ENCODE measurements at regions not wholly inside any gene's neighbourhood (a gene's known extent, or its start where the extent isn't known, plus 50 kb on each side); places are given as distances from the start of the nearest gene placed in this dataset.

GRCh38 chr1:22380024-22380785, 71.4 kb upstream of the ZBTB40 start:
- Histone ChIP-seq H3K4me2 (ENCODE audit: low read depth, low read length) (no peak overlapping the region), H3K79me2 (ENCODE audit: low read length) (no peaks in the 10 kb centered on the region), H3K4me1 (ENCODE audit: low read length) (no peaks in the 10 kb centered on the region), H3K4me3 (ENCODE audit: low read length) (no peak overlapping the region), H3K27me3 (replicated peaks; ENCODE audit: insufficient read depth, low read length) (peaks cover 100% of the 10 kb centered on the region), H2AFZ (ENCODE audit: low read length) (no peak overlapping the region), H3F3A (ENCODE audit: insufficient read depth, low read length) (no peaks in the 10 kb centered on the region), H3K36me3 (replicated peaks; ENCODE audit: insufficient read depth, low read length) (no peaks in the 10 kb centered on the region), H3K9ac (ENCODE audit: low read length) (no peak overlapping the region), H4K20me1 (ENCODE audit: insufficient read depth, low read length) (no peaks in the 10 kb centered on the region), H3K9me3 (replicated peaks; ENCODE audit: insufficient read depth, low read length) (no peaks in the 10 kb centered on the region), H3K9me2 (replicated peaks; ENCODE audit: insufficient read depth, low read length) (no peaks in the 10 kb centered on the region), H3K27ac (ENCODE audit: low read length) (no peak overlapping the region)
- TF ChIP-seq EZH2phosphoT487 (IDR thresholded peaks at IDR 0.05; ENCODE audit: low read length) (no peak), EZH2 (optimal IDR thresholded peaks at IDR 0.05; ENCODE audit: low read depth, low read length) (no peak)
- TF ChIP-seq, protein P1, sequence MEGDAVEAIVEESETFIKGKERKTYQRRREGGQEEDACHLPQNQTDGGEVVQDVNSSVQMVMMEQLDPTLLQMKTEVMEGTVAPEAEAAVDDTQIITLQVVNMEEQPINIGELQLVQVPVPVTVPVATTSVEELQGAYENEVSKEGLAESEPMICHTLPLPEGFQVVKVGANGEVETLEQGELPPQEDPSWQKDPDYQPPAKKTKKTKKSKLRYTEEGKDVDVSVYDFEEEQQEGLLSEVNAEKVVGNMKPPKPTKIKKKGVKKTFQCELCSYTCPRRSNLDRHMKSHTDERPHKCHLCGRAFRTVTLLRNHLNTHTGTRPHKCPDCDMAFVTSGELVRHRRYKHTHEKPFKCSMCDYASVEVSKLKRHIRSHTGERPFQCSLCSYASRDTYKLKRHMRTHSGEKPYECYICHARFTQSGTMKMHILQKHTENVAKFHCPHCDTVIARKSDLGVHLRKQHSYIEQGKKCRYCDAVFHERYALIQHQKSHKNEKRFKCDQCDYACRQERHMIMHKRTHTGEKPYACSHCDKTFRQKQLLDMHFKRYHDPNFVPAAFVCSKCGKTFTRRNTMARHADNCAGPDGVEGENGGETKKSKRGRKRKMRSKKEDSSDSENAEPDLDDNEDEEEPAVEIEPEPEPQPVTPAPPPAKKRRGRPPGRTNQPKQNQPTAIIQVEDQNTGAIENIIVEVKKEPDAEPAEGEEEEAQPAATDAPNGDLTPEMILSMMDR (IDR thresholded peaks at IDR 0.05; ENCODE audit: low read length), result no peak
- DNase-seq, result no peak

GRCh38 chr1:22383526-22384294, 67.9 kb upstream of the ZBTB40 start:
- TF ChIP-seq, protein P1 (IDR thresholded peaks at IDR 0.05; ENCODE audit: low read length), result no peak
- TF ChIP-seq EZH2phosphoT487 (IDR thresholded peaks at IDR 0.05; ENCODE audit: low read length), result no peak
- no peak for TF ChIP-seq EZH2 (optimal IDR thresholded peaks at IDR 0.05; ENCODE audit: low read depth, low read length)
- H3K9ac ChIP-seq (ENCODE audit: low read length), result no peak overlapping the region
- H3K27me3 ChIP-seq (replicated peaks; ENCODE audit: insufficient read depth, low read length), result peaks cover 100% of the 10 kb centered on the region
- no peaks in the 10 kb centered on the region for H3K36me3 ChIP-seq (replicated peaks; ENCODE audit: insufficient read depth, low read length)
- no peak overlapping the region for H3K4me3 ChIP-seq (ENCODE audit: low read length)
- no peaks in the 10 kb centered on the region for H3K79me2 ChIP-seq (ENCODE audit: low read length)
- H3K4me1 ChIP-seq (ENCODE audit: low read length), result no peaks in the 10 kb centered on the region
- H3F3A ChIP-seq (ENCODE audit: insufficient read depth, low read length), result no peaks in the 10 kb centered on the region
- H3K9me3 ChIP-seq (replicated peaks; ENCODE audit: insufficient read depth, low read length), result no peaks in the 10 kb centered on the region
- H3K4me2 ChIP-seq (ENCODE audit: low read depth, low read length), result no peak overlapping the region
- H3K27ac ChIP-seq (ENCODE audit: low read length), result no peak overlapping the region
- H2AFZ ChIP-seq (ENCODE audit: low read length), result no peak overlapping the region
- DNase-seq, result no peak
- H3K9me2 ChIP-seq (replicated peaks; ENCODE audit: insufficient read depth, low read length), result no peaks in the 10 kb centered on the region
- no peaks in the 10 kb centered on the region for H4K20me1 ChIP-seq (ENCODE audit: insufficient read depth, low read length)

DNA sequence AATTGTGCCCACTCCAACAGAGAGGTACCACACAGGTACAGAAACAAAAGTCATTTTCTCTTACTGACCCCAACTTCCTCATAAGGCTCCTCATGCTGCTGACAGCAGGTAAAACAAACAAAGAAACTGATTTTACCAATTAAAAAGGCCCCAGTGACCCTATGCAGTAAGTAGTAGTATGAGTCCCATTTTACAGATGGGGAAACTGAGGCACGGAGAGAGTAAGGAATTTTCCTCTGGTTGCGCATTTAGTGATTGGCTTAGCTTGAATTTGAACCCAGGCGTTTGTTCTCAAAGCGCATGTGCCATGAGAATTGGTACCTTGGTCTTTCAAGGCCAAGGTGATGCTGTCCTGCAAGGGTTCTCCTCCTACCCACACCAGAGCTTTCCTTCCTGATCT, 66.1 kb upstream of the ZBTB40 start:
- no peaks in the 10 kb centered on the region for H3F3A ChIP-seq (ENCODE audit: insufficient read depth, low read length)
- no peaks in the 10 kb centered on the region for H3K79me2 ChIP-seq (ENCODE audit: low read length)
- no peaks in the 10 kb centered on the region for H3K36me3 ChIP-seq (replicated peaks; ENCODE audit: insufficient read depth, low read length)
- DNase-seq, result no peak
- no peaks in the 10 kb centered on the region for H3K4me1 ChIP-seq (ENCODE audit: low read length)
- peaks cover 94% of the 10 kb centered on the region for H3K27me3 ChIP-seq (replicated peaks; ENCODE audit: insufficient read depth, low read length)
- H4K20me1 ChIP-seq (ENCODE audit: insufficient read depth, low read length), result no peaks in the 10 kb centered on the region
- TF ChIP-seq EZH2 (optimal IDR thresholded peaks at IDR 0.05; ENCODE audit: low read depth, low read length) (no peak), EZH2phosphoT487 (IDR thresholded peaks at IDR 0.05; ENCODE audit: low read length) (no peak)
- TF ChIP-seq, protein P1 (IDR thresholded peaks at IDR 0.05; ENCODE audit: low read length), result no peak
- no peak overlapping the region for H2AFZ ChIP-seq (ENCODE audit: low read length)
- no peak overlapping the region for H3K9ac ChIP-seq (ENCODE audit: low read length)
- no peak overlapping the region for H3K27ac ChIP-seq (ENCODE audit: low read length)
- no peak overlapping the region for H3K4me2 ChIP-seq (ENCODE audit: low read depth, low read length)
- H3K4me3 ChIP-seq (ENCODE audit: low read length), result no peak overlapping the region
- H3K9me3 ChIP-seq (replicated peaks; ENCODE audit: insufficient read depth, low read length), result no peaks in the 10 kb centered on the region
- no peaks in the 10 kb centered on the region for H3K9me2 ChIP-seq (replicated peaks; ENCODE audit: insufficient read depth, low read length)

Data from MM.1S (cell line).